Mesendoderm (in vitro differentiated cells): ENCODE measurements at regions not wholly inside any gene's neighbourhood (a gene's known extent, or its start where the extent isn't known, plus 50 kb on each side); places are given as distances from the start of the nearest gene placed in this dataset.

Source experiments
- DNase-seq: peaks from one replicate; pipeline ENCODE4 v3.0.0; 2013
- H2AK5ac ChIP-seq: 2 replicates; pipeline ENCODE4 v1.6.1; 2013; ENCODE audit warnings: low read length, inconsistent platforms
- H2BK120ac ChIP-seq: 2 replicates; pipeline ENCODE4 v1.6.1; 2013; ENCODE audit warnings: low read depth, mild to moderate bottlenecking, low read length, moderate library complexity, mixed read lengths
- H2BK15ac ChIP-seq: replicated peaks from 2 replicates; pipeline ENCODE4 v1.6.1; 2013; ENCODE audit warnings: low read depth, mild to moderate bottlenecking, moderate library complexity
- H2BK5ac ChIP-seq: 2 replicates; pipeline ENCODE4 v1.6.1; 2013; ENCODE audit warnings: low read length, inconsistent platforms
- H3K18ac ChIP-seq: 2 replicates; pipeline ENCODE4 v1.6.1; 2013; ENCODE audit warnings: mild to moderate bottlenecking, low read length, mixed read lengths
- H3K23ac ChIP-seq: one replicate; pipeline ENCODE4 v1.6.1; 2013; ENCODE audit warnings: low read length
- H3K27ac ChIP-seq: 2 replicates; pipeline ENCODE4 v1.5.1; 2013; ENCODE audit warnings: low read depth, mild to moderate bottlenecking, inconsistent platforms, low read length, moderate library complexity
- H3K27me3 ChIP-seq: 2 replicates; pipeline ENCODE4 v1.6.1; 2013; ENCODE audit warnings: low read length, control low read depth, mild to moderate bottlenecking, inconsistent platforms; ENCODE audit not compliant: insufficient read depth, poor library complexity
- H3K36me3 ChIP-seq: 2 replicates; pipeline ENCODE4 v1.6.1; 2013; ENCODE audit warnings: low read length, inconsistent platforms; ENCODE audit not compliant: control insufficient read depth, insufficient read depth
- H3K4ac ChIP-seq: one replicate; pipeline ENCODE4 v1.6.1; 2013; ENCODE audit warnings: low read depth, mild to moderate bottlenecking, low read length, moderate library complexity
- H3K4me1 ChIP-seq: 2 replicates; pipeline ENCODE4 v1.6.1; 2013; ENCODE audit warnings: low read depth, low read length, inconsistent platforms; ENCODE audit not compliant: control insufficient read depth
- H3K4me2 ChIP-seq: 2 replicates; pipeline ENCODE4 v1.6.1; 2013; ENCODE audit warnings: low read length
- H3K4me3 ChIP-seq: 2 replicates; pipeline ENCODE4 v1.5.1; 2013; ENCODE audit warnings: mild to moderate bottlenecking, low read length
- H3K56ac ChIP-seq: one replicate; pipeline ENCODE4 v1.6.1; 2013; ENCODE audit warnings: low read length
- H3K79me1 ChIP-seq: 2 replicates; pipeline ENCODE4 v1.6.1; 2013; ENCODE audit warnings: low read length, inconsistent platforms
- H3K79me2 ChIP-seq: 2 replicates; pipeline ENCODE4 v1.6.1; 2013; ENCODE audit warnings: mild to moderate bottlenecking, low read length; ENCODE audit not compliant: control insufficient read depth, insufficient read depth
- H3K9ac ChIP-seq: 2 replicates; pipeline ENCODE4 v1.6.1; 2013; ENCODE audit warnings: low read length, inconsistent platforms
- H4K5ac ChIP-seq: one replicate; pipeline ENCODE4 v1.6.1; 2013; ENCODE audit warnings: low read length
- H4K8ac ChIP-seq: one replicate; pipeline ENCODE4 v1.6.1; 2013; ENCODE audit warnings: low read depth, mild to moderate bottlenecking, control low read depth, low read length, moderate library complexity
- WGBS: extraction: QIAGEN DNeasy Blood & Tissue Kit; methylation state at CpG from one replicate; pipeline ENCODE4 v1.1.7; 2013; ENCODE audit warnings: low lambda C conversion rate, missing lambda C conversion rate; ENCODE audit not compliant: insufficient coverage; ENCODE audit errors: extremely low coverage; 5-methylcytosine and 5-hydroxymethylcytosine counted together

- H3K4me1 ChIP-seq, result no peaks in the 10 kb centered on the region
- H3K56ac ChIP-seq, result no peak overlapping the region
- H3K4me3 ChIP-seq, result no peak overlapping the region
- no peak for DNase-seq
- no peak overlapping the region for H3K9ac ChIP-seq
- no peak overlapping the region for H2BK5ac ChIP-seq
- H3K27me3 ChIP-seq, result no peaks in the 10 kb centered on the region
- no peak overlapping the region for H3K18ac ChIP-seq
- no peaks in the 10 kb centered on the region for H3K36me3 ChIP-seq
- H2BK15ac ChIP-seq, result no peak overlapping the region
- no peaks in the 10 kb centered on the region for H3K79me2 ChIP-seq
- no peak overlapping the region for H2AK5ac ChIP-seq
- H2BK120ac ChIP-seq, result no peak overlapping the region
- H3K27ac ChIP-seq, result no peak overlapping the region
- no CpG with 5 or more reads among the region's 5 CpGs for WGBS
- H3K4me2 ChIP-seq, result no peak overlapping the region
- no peak overlapping the region for H3K4ac ChIP-seq
- H4K5ac ChIP-seq, result no peak overlapping the region
- no peak overlapping the region for H4K8ac ChIP-seq
- no peaks in the 10 kb centered on the region for H3K79me1 ChIP-seq
- no peak overlapping the region for H3K23ac ChIP-seq
Measured at GRCh38 chr2:190809139-190809764, 71.4 kb upstream of the GLS start.

- H3K9ac ChIP-seq, result no peak overlapping the region
- H3K23ac ChIP-seq, result no peak overlapping the region
- H3K18ac ChIP-seq, result no peak overlapping the region
- no peak overlapping the region for H3K4me3 ChIP-seq
- DNase-seq, result no peak
- H4K5ac ChIP-seq, result no peak overlapping the region
- H3K79me1 ChIP-seq, result no peaks in the 10 kb centered on the region
- H3K36me3 ChIP-seq, result no peaks in the 10 kb centered on the region
- H3K79me2 ChIP-seq, result no peaks in the 10 kb centered on the region
- no peak overlapping the region for H3K4ac ChIP-seq
- H3K27me3 ChIP-seq, result no peaks in the 10 kb centered on the region
- H4K8ac ChIP-seq, result no peak overlapping the region
- no peak overlapping the region for H3K4me2 ChIP-seq
- H3K4me1 ChIP-seq, result no peaks in the 10 kb centered on the region
- H3K56ac ChIP-seq, result no peak overlapping the region
- no CpG with 5 or more reads among the region's 4 CpGs for WGBS
- H2BK15ac ChIP-seq, result no peak overlapping the region
- H3K27ac ChIP-seq, result no peak overlapping the region
- H2BK120ac ChIP-seq, result no peak overlapping the region
- H2AK5ac ChIP-seq, result no peak overlapping the region
- no peak overlapping the region for H2BK5ac ChIP-seq
Measured at GRCh38 chr2:190809876-190810525, 70.6 kb upstream of the GLS start.

- no peak overlapping the region for H3K56ac ChIP-seq
- no peaks in the 10 kb centered on the region for H3K36me3 ChIP-seq
- no peak overlapping the region for H3K4ac ChIP-seq
- H4K5ac ChIP-seq, result no peak overlapping the region
- H2BK5ac ChIP-seq, result no peak overlapping the region
- no peaks in the 10 kb centered on the region for H3K4me1 ChIP-seq
- H3K4me3 ChIP-seq, result no peak overlapping the region
- no peak overlapping the region for H3K4me2 ChIP-seq
- no peaks in the 10 kb centered on the region for H3K79me1 ChIP-seq
- WGBS, result no CpG with 5 or more reads among the region's 5 CpGs
- no peak for DNase-seq
- H3K27ac ChIP-seq, result no peak overlapping the region
- H3K18ac ChIP-seq, result no peak overlapping the region
- H2BK15ac ChIP-seq, result no peak overlapping the region
- H4K8ac ChIP-seq, result no peak overlapping the region
- H3K23ac ChIP-seq, result no peak overlapping the region
- H2BK120ac ChIP-seq, result no peak overlapping the region
- H3K79me2 ChIP-seq, result no peaks in the 10 kb centered on the region
- no peak overlapping the region for H3K9ac ChIP-seq
- no peak overlapping the region for H2AK5ac ChIP-seq
- H3K27me3 ChIP-seq, result no peaks in the 10 kb centered on the region
Measured at GRCh38 chr2:190810981-190811587, 69.5 kb upstream of the GLS start.

- H3K23ac ChIP-seq, result no peak overlapping the region
- no peaks in the 10 kb centered on the region for H3K27me3 ChIP-seq
- H2BK5ac ChIP-seq, result no peak overlapping the region
- no peak overlapping the region for H2BK120ac ChIP-seq
- H3K27ac ChIP-seq, result no peak overlapping the region
- no peak overlapping the region for H4K5ac ChIP-seq
- H3K4me3 ChIP-seq, result no peak overlapping the region
- no peaks in the 10 kb centered on the region for H3K4me1 ChIP-seq
- H3K18ac ChIP-seq, result no peak overlapping the region
- no peak overlapping the region for H2BK15ac ChIP-seq
- H4K8ac ChIP-seq, result no peak overlapping the region
- H3K4me2 ChIP-seq, result no peak overlapping the region
- no peak overlapping the region for H3K9ac ChIP-seq
- DNase-seq, result no peak
- H3K36me3 ChIP-seq, result no peaks in the 10 kb centered on the region
- H3K79me1 ChIP-seq, result no peaks in the 10 kb centered on the region
- H3K56ac ChIP-seq, result no peak overlapping the region
- no peaks in the 10 kb centered on the region for H3K79me2 ChIP-seq
- H2AK5ac ChIP-seq, result no peak overlapping the region
- H3K4ac ChIP-seq, result no peak overlapping the region
Measured at GRCh38 chr2:190811811-190812210, 68.8 kb upstream of the GLS start.

GRCh38 chr2:190812506-190813294 is 67.9 kb upstream of the GLS start:
- no CpG with 5 or more reads among the region's 5 CpGs for WGBS
- no peaks in the 10 kb centered on the region for H3K79me2 ChIP-seq
- no peak overlapping the region for H3K9ac ChIP-seq
- no peak overlapping the region for H3K27ac ChIP-seq
- no peak overlapping the region for H2BK15ac ChIP-seq
- no peak overlapping the region for H2BK120ac ChIP-seq
- H3K4ac ChIP-seq, result no peak overlapping the region
- no peaks in the 10 kb centered on the region for H3K4me1 ChIP-seq
- no peak overlapping the region for H4K5ac ChIP-seq
- no peak overlapping the region for H4K8ac ChIP-seq
- H3K4me2 ChIP-seq, result no peak overlapping the region
- no peak overlapping the region for H3K4me3 ChIP-seq
- H3K18ac ChIP-seq, result no peak overlapping the region
- H2AK5ac ChIP-seq, result no peak overlapping the region
- H2BK5ac ChIP-seq, result no peak overlapping the region
- no peaks in the 10 kb centered on the region for H3K36me3 ChIP-seq
- no peak overlapping the region for H3K23ac ChIP-seq
- no peaks in the 10 kb centered on the region for H3K27me3 ChIP-seq
- DNase-seq, result no peak
- no peak overlapping the region for H3K56ac ChIP-seq
- no peaks in the 10 kb centered on the region for H3K79me1 ChIP-seq
